Right renal cortex interstitium (tissue), 3 donors: ENCODE measurements at regions not wholly inside any gene's neighbourhood (a gene's known extent, or its start where the extent isn't known, plus 50 kb on each side); places are given as distances from the start of the nearest gene placed in this dataset.

ENCODE experiments used
- DNase-seq, 3 donors: peaks; one replicate each; pipeline ENCODE4 v3.0.0-alpha.2; 2013; ENCODE audit warnings: low read depth in 3 of 3, low spot score in 2 of 3

DNA sequence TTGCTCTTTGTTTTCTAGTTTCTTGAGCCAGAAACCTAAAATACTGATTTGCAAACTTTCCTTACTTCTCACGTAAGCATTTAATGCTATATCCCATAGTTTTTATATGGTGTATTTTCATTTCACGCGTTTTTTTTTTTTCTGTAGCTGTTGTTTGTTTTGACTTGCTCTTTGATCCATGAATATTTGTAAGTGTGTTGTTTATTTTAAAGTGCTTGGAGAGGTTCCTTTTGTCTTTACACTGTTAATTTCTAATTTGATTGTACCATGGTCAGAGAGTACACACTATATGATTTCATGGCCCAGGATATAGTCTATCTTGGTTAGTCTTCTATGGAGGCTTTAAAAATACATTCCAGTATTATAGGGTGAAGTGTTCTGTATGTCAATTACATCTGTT, 84.8 kb upstream of the RNF217 start:
- DNase-seq, result no peak

- DNase-seq, result no peak
These were observed 82.9 kb upstream of the RNF217 start for GRCh38 chr6:124879110-124879991.

DNA sequence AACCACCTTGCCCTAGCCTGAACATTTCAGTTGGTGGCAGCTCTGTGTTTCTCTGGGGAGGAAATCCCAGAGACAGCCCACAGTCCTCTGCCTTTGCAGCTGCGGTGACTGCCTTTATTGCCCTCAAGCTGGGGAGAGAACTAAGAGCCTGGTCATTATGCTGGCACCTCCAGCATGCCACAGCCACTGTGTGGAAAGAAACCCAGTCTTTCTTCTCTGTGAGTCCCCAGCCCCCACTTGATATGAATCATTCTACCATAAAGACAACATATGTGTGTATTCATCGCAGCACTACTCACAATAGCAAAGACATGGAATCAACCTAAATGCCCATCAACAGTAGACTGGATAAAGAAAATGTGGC, 82.3 kb upstream of the RNF217 start:
- DNase-seq, result no peak

DNA sequence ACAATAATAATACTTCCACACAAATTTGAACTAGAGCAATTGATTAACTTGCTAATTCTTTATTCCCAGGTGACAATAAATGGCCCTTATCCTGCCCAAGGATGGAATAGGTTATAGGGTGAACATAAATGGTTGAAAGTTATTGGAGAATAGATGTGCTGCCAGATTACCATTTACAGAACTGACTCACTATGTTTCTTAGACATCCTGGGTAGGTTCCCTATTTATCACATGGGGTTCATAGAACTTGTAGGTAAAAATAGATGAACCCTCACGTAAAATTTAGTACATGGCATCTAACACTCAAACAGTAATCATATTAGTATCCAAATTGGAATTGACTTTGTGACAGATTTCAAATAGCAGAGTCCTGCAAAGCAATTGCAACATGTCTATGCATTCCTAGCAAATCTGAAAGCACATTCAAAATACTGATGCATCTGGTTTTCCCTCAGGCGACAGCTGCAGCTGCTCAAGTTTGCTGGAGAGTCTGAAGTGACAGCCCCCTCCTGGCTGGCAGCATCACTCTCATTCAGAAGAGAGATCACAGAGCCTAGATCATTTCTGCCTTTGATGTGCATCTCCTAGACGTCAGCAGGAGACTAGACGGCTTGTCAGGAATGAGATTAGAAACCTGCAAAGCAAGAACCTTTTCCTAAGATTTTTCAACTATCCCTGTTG, 80.2 kb upstream of the RNF217 start:
- peak in 1 of 3 donors; percentile 19 for DNase-seq

DNA sequence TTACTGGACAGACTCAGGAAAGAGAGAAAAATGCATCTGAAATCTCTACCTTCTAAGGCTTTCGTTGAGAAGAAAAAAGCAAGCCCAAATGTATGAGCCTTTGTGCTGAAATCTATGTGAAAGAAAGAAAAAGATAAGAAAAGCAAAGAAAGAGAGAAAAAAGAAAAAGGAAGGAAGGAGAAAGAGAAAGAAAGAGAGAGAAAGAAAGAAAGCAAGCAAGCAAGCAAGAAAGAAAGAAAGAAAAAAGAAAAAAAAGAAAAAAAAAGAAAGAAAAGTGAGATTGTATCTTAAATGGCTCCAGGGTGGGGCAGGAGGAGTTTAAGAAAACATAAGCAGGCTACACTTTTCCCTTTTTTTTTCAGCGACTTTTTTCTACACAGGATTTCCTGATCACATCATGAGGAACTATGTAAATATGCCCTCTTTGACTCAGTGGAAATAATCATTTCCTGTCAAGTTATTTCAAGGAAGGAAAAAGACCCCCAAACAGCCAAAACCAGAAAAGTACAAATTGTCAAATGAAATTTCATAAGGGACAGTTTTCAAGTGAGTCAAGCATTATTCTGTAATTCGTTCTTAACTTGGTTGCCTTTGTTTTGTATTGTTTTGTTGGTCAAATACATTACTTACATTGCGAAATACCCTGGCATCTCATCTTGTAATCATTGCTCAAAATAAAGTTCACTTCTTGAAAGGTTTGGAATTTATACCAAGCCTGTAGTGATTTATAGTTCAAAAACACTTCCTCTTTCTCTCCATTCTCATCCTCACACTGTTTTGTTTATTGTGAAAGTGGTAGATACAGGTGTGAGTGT, 79.5 kb upstream of the RNF217 start:
- no peak for DNase-seq

DNA sequence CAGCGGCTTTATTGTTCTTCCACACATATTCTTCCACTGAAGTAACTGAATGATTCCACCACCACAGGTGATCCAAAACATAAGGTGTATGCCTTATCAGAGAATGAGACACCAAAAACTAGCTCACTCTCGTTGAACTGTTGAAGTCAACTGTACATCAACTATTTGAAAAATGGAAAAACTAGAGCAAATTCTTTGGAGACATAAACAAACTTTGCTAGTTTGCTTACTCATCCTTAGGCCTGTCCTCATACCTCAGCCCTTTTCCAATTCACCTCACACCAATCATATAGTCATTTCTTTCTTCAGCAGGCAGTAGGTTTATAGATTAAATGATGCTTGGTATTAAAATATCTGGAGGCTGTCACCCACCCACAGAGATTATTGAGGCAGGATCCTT, 77.1 kb upstream of the RNF217 start:
- no peak for DNase-seq

DNA sequence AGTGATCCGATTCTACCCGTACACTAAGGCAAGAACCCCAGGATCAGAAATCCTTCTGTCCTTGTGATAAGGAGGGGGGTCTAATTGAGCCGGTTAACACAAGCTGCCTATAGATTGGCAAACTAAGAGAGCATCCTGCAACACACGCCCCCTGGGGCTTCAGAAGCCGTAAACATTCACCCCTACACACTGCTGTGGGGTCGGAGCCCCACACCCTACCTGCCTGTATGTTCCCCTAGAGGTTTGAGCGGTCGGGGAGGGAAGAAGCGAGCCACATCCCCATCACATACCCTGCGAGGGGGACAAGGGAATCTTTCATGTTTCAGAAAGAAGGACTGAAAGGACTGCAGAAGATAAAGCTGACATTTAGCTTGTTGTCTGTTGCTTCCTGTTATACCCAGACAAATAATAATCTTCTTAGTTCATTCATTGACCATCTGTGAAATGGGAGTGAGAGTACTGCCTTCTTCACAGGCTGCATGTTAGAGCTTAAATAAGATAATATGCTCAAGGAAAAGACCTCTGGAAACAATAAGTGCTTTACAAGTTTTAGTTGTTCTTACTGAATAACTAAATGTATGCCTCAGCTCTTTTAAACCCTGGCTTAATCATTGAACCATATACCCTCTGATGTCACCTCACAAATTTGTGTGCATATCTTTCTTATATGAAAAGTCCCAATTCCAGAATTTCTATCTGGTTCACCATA, 74.2 kb upstream of the RNF217 start:
- DNase-seq, result no peak

- DNase-seq, result no peak
These were observed 73.5 kb upstream of the RNF217 start for GRCh38 chr6:124888581-124889371.

- no peak for DNase-seq
These were observed 61.2 kb upstream of the RNF217 start for GRCh38 chr6:124901084-124901483.

DNA sequence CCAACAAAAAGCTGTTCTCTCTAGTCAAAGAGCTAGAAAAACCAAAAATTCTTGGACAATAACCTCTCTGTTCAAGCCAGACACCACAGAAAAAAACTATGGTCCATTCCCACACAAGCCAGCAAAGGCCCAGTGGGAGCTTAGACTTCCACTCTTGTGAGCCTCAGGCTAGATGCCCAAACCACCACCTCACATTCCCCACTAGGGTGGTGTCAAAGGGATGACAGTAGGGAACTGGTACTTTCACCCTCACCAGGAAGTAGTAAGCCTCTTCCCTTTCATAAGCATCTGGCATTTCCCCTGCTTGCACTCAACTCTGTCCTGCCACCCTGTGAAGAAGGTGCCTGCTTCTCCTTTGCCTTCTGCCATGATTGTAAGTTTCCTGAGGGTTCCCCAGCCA, 58.4 kb upstream of the RNF217 start:
- DNase-seq, result no peak

DNA sequence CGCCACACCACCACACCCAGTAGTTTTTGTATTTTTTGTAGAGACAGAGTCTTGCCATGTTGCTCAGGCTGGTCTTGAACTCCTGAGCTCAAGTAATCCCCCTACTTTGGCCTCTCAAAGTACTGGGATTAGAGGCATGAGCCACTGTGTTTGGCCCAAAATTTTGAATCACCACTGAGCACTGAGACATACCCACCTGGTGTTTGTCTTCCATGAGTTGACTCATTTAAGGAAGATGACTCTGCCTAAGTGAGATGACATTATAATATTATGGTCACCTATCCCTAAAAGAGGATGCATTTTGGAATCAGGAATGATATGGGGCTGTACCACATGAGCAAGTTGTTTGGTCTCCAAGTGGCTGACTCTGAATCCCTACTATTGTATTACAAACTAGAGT, 54.6 kb upstream of the RNF217 start:
- DNase-seq, result no peak
